Right renal cortex interstitium (tissue), 3 donors: ENCODE measurements at regions not wholly inside any gene's neighbourhood (a gene's known extent, or its start where the extent isn't known, plus 50 kb on each side); places are given as distances from the start of the nearest gene placed in this dataset.
"Not testable (repeated sequence)": the region's sequence is repeated elsewhere in the genome, so short reads cannot be mapped to it uniquely, and the experiment has no call there.

Experiments used
- DNase-seq, 3 donors: peaks; one replicate each; pipeline ENCODE4 v3.0.0-alpha.2; 2013; ENCODE audit warnings: low read depth in 3 of 3, low spot score in 2 of 3

DNA sequence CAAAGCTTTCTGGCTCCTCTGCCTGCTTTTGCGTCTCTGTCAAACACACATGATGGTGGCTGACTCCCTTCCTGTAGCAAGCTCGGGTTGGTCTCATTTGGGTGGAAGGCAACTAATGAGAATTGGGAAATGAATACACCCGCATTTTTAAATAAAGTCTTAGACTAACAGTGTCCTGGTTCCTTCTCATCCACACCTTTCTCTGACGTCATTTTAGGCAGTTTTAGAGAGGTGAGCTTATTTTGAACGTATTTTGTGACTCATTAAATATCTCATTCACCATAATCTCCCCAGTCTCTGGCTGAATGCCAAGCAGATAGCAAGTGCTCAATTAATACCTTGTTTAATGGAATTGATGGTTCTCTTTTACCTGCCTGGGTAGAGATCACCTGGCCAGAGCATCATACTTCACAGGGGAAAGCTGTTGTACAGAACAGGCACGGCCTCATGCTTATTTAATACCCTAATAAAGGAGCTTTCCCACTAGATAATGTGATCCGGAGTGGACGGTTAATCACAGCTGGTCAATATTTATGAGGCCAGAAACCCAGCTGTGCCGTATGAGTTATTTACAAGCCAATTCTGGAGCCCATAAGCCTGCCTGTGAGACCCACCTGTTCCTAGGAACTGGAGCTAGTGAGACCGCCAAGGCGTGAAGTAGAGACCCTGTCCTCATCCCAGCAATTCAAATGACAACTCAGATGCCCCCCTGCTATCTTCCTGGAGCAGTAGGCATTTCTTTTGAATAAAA, 149.7 kb upstream of the PROK2 start:
- no peak for DNase-seq

DNA sequence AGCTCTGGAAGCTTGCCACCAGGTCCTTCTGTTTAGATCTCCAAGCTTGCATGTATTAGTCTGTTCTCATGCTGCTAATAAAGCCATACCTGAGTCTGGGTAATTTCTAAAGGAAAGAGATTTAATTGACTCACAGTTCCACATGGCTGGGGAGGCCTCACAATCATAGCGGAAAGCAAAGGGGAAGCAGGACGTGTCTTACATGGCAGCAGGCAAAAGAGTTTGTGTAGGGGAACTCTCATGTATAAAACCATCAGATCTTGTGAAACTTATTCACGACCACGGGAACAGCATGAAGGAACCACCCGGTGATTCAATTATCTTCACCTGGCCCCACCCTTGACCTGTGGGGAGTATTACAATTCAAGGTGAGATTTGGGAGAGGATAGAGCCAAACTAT, 147.0 kb upstream of the PROK2 start:
- no peak for DNase-seq

DNA sequence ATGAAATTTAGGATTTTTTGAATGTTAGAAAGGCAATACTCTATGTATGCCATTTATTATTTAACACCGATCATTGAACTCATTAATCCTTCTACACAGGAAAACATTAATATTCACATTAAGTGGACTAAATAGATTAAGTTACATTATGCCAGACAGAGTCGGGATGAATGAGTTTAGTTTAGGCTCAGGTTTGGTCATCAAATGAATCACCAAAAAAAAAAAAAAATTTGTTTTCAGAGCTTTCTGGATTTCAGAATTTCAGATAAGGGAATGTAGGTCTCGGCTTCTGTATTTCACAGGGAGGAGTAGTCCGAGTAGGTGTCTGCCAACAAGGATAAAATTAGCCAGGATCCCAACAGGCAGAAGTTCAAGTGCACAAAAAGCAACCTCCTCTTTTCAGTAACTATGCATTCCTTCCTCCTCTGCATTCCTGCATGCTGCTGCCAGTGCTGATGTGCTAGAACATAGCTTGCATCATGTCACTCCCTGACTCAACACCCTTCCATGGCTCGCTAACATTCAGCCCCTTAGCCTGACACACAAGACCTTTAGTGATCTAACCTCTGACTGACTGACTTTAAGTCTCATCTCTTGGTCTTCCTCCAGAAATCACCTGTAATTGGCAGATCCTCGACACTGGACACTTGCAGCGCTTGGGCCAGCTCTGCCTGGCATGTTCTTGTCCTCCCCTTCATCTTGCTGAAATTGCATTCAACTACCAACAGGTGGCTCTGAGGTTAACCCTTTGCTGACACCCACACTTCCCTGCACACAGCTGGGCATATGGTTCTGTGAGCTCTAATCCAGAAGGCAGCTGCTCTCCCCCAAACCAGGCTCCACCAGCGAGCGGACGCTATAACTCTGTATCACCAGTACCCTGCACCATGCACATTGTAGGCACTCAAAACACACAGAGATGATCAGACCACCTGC, 145.4 kb upstream of the PROK2 start:
- DNase-seq = peak in 1 of 3 donors; percentile 7

DNA sequence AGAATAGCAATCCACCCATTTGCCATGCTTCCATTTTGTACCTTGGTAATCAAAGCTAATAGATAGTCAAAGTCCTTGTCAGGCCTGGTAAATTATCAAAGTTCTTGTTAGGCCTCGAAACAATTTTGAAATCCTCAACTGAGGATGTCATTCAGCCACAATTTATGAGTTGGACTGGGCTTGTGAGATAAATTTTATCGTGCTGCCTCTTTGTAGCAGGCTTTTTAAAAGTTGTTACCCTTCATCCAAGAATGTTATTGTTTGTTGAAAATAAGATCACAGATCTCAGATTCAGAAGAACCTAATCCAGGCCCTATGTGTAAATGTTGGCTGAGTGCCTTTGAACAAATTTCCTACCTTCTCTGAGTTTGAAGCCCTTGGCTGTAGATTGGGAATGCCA, 143.3 kb upstream of the PROK2 start:
- no peak for DNase-seq

DNA sequence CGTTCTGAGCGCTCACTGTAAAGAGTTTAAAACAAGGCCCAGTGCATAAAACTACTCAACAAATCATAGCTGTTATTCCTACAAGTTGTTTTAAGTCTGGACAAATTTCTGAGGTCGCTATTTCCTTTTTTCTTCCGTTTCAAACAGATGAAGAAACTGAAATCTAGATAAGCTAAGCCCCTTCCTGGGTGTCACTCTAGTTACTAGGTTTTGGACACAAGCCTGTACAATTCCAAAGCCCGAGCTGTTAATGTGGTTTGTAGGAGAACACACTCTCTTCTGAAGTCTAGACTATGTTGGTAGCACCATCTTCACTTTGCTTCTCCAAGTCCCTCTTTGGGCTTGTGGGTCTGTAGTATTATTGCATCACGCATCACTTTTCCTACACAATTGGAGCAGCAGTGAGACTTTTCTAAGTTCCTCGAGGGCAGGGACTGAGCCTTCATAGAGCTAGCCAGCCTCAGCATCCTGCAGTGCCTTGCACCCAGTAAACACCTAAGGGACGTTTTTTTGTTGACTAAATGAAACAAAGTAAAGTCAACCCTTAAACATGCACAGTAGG, 142.6 kb upstream of the PROK2 start:
- DNase-seq = no peak

DNA sequence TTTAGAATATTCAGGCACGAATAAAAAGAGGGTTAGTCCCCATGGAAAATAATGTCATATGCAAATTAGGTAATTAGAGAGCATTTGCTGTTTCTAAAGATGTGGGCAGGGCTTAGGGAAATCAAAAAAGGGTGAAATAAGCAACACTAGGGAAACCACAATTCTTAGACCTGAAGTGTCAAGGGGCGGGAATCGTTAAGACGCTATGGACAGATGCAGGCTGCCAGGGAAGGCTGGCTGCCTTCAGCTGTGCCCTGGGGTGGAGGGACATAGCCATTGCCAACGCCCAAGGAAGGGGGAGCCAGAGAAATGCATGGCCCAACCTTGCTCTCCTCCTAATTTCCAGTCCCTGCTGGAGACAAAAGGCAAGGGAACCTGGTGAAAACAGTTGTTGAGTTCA, 141.7 kb upstream of the PROK2 start:
- DNase-seq = no peak

DNA sequence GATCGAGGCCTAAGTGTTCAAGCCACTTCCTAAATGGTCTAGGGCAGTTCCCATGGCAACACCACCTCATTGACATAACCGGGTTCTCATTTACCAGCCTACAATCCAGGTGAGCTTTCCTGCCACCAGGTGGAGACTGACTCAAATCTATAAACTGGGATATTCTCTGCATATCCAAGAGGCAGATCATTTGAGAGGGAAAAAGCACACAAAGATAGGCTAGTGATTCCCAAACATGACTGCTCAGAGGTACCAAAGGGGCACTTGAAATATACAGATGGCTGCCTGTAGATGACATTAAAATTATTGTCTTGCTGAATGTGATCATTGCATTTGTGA, 141.3 kb upstream of the PROK2 start:
- DNase-seq = no peak

DNA sequence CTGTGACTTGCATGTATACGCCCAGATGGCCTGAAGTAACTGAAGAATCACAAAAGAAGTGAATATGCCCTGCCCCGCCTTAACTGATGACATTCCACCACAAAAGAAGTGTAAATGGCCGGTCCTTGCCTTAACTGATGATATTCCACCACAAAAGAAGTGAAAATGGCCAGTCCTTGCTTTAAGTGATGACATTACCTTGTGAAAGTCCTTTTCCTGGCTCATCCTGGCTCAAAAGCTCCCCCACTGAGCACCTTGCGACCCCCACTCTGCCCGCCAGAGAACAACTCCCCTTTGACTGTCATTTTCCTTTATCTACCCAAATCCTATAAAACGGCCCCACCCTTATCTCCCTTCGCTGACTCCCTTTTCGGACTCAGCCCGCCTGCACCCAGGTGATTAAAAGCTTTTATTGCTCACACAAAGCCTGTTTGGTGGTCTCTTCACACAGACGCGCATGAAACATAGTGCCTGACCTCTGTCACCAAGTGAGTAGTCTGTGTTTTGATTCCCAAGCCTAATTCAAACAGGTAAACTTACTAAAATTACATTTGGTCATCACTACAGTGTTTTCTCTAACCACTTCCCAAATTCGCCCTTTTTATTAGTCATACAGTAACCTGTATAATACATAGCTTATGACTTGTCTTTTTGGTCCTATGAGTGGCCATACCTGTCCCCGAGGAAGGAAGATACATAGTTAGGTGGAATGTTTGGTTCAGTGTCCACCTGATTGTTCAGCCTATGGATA, 140.7 kb upstream of the PROK2 start:
- DNase-seq = not testable (repeated sequence)

DNA sequence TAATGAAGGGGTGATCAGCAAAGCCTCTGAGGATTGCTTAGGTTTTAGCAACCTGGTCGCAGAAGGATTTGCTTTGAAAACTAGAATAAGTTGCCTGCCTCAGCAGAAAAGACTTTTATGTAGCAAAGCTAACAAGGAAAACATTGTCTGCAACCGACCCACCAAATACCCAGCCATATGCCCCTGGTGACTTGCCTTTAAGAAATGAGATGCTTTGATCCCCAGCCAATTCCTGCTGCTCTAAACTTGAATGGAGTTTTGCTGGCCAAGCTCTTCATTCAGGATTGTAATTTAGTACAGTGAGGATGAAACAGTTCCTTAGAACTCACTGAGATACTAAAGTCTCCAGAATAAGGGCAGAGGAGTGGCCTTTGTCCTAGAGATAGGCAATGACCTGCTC, 139.8 kb upstream of the PROK2 start:
- DNase-seq = no peak

DNA sequence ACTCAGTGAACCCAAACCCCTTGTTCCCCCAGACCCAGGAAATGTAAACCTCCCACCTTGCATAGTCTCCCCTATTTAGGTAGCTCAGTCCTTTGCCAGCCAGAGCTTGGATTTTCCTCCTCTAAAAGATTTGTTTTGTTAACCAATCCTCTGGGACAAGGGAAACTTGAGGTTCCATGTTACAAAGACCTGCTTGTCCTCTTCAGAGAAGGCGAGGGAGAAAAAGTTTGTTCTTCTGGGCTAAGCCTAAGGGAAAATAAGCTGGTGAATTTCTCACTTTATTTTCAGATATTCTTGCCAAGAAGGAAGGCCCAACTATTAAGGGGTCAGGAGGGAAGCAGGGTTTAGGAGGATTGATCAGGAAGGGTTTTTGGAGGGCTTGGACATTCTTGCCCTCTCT, 136.1 kb upstream of the PROK2 start:
- no peak for DNase-seq

DNA sequence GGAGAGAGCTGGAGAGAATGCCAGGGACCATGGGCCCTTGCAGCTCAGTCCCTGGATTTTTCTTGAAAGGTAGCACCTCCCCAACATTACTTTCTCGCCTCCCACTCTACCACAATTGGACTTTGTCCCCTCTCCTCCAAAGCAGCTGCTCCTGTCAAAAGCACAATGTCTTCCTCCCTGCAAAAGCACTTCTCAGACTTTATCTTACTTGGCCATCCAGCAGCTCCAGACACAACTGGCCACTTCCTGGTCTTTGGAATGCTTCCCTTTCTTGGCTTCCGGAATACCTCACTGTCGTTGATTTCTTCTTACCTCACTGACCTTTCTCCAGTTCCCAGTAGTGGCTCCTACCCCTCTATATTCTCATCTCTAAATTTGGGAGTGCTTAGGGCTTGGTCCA, 134.6 kb upstream of the PROK2 start:
- no peak for DNase-seq

DNA sequence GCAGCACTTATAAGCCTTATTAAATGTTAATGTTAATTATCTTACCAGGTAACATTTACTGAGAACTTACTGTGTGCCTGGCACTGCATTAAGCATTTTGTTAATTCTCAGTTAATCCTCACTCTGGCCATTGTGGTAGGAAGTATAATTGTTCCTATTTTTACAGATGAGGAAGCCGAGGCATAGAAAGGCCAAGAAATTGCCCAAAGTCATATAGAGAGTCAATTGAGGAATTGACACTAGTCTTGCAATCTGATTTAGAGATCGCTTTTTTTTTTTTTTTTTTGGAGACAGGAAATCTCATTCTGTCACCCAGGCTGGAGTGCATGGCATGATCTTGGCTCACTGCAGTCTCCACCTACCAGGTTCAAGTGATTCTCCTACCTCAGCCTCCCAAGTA, 132.6 kb upstream of the PROK2 start:
- DNase-seq = no peak

DNA sequence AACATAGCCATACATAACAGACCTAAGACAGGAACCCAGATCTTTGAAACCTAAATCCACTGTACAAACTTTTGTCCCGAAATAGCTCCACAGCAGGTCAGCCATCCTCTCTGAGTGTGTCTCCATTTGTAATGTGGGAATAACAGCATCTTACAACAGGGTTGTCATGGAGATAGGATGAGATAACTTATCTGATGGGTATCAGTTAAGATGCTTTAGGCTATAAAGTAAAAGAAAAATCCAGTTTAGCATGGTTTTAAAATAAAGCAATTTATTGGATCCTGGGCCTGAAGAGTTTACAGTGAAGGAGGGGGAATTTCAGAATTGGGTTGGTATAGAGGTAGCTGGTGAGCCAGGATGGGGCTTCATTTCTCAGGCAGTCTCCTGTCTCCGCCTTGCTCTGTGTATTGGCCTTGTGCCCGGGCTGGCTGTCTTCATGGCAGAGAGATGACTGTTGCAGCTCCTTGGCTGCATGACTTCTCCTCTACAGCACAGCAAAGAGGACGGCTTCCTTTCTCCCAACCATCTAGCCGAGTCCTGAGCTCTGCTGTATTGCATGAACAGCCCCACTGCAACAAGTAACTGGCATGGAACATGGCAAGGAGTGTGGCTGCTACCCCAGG, 131.9 kb upstream of the PROK2 start:
- no peak for DNase-seq

DNA sequence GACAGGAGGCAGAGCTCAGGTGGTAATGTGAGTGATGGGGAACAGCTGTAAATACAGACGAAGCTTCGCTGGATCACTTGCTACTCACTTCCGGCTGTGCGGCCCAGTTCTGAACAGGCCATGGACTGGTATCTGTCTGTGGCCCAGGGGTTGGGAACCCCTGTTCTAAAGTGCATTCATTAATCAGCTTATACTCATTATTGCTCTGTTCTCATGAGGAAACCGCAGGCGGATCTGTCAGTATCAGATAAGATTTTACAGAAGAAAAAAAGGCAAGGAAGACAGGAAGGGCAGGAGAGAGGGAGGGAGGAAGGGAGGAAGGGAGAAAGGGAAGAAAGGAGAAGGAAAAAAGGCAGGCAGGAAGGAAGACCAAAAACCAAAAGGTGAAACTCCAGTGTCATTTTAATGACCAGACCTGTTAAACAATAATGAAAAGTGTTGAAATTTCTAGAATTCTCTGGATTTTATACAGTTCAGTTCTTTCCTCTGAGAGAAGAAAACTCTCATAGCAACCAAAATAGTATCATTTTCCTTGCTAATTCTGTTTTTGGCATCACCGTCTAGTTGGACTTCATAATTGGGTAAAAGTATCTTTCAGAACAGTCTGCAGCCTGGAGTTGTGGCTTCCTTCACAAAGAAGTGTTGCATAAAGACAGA, 128.0 kb upstream of the PROK2 start:
- no peak for DNase-seq

DNA sequence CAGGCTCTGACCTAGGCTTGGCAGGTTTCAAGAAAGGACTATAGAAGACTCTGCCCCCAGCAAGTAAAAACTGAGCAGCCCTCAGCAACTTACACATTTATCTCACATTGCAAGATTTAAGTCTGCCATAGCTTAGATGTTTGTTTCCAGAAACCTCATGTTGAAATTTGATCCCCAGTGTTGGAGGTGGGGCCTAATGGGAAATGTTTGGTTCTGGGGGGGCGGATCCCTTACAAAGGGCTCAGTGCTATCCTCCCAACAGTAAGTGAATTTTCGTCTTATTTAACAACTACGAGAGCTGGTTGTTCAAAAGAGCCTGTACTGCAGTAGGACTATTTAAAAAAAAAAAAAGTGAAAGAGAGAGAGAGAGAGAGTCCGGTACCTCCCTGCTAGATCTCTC, 125.2 kb upstream of the PROK2 start:
- no peak for DNase-seq

DNA sequence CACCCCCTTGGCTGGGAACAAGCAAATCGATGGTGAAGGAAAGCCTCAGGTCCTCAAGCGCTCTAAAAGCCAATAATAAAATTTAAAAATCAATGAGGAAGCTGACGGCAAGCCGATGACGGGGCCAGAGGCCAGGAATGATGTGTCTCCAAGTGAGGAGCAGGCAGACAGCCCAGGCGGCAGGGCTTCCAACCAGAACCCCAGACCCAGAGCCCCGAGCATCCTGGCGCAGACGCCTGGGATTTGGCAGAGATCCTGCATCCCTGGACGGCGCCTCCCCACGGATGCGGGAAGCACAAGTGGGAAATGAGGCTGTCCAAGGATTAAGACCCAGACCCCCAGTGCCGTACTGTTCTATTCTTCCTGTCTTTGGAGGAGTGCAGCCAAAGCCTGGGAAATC, 123.0 kb upstream of the PROK2 start:
- DNase-seq = no peak

DNA sequence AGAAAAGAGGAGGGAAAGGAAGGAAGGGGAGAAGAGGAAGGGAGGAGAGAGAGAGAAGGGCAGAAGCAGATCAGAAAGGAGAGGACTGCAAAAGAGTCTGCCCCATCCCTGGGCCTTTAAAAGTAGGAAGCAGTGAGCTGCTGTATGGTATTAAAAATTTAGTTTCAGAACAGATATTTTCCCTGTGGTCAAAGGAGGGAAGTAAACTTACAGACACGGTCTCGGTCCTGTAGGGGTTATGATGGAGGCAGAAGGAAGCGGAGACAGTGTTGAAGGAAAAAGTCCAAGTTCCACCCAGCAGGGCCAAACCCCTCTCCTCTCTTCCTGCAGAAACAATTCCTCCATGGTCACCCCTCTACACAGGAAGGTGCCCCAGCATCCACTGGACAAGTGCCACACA, 122.0 kb upstream of the PROK2 start:
- DNase-seq = no peak

DNA sequence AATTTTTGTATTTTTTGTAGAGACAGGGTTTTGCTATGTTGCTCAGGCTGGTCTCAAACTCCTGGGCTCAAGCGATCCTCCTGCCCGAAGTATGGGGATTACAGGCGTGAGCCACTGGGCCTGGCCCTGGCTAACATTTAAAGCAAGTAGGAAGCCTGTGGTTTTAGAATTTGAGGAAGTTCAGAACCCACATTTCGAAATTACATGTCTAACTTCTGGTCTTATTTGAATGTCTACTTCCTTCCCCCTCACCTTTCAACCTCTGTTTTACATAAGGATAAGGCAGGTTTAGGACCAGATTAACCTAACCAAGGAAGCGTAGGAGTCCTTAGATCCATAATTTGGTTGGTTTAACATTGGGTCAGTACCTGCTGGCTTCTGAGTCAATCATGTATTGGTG, 120.5 kb upstream of the PROK2 start:
- no peak for DNase-seq

DNA sequence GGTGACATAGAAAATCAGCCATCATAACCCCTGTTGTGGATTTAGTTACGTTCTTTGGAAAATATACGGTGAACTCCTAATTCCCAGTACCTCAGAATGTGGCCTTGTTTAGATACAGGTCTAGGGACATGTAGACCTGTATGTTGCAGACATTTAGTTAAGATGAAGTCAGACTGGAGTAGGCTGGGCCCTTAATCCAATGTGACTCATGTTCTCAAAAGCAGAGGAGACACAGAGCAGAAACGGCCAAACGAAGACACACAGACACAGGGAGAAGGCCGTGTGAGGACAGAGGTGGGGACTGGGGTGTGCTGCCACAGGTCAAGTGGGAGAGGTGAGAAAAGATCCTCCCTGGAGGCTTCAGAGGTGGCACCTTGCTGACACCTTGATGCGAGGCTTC, 119.0 kb upstream of the PROK2 start:
- no peak for DNase-seq

DNA sequence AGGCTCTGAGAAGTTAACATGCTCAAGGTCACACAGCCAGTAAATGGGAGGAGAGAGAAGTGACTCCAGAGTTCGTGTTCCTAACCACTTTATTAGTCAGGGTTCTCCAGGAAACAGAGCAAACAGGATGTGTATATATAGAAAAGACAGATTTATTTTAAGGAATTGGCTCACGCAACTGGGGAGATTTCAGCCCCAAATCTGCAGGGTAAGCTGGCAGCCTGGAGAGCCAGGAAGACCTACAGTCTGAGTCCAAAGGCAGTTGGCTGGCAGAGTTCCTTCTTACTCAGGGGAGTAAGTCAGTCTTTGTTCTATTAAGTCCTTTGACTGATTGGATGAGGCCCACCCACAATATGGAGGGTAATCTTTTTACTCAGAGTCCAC, 118.2 kb upstream of the PROK2 start:
- DNase-seq = no peak
